Omental fat pad (tissue), 3 donors: ENCODE measurements at regions not wholly inside any gene's neighbourhood (a gene's known extent, or its start where the extent isn't known, plus 50 kb on each side); places are given as distances from the start of the nearest gene placed in this dataset.
A peak's percentile ranks its signal among the peaks of the same experiment; 100 is the strongest.

ENCODE experiments used
- ATAC-seq: fragments of 150-250 bp; one replicate; pipeline ENCODE4 v1.9.1; 2016; ENCODE audit warnings: mild to moderate bottlenecking, moderate library complexity; ENCODE audit not compliant: low FRiP score
- DNase-seq: peaks from one replicate; pipeline ENCODE4 v3.0.0-alpha.2; 2019; ENCODE audit warnings: low spot score
- TF ChIP-seq, protein P1 (sequence below), 3 donors: fragments of 450-650 bp; IDR thresholded peaks; one replicate each; pipeline ENCODE4 v1.5.1; 2016 to 2017; ENCODE audit warnings: antibody characterized with exemption in 3 of 3, mild to moderate bottlenecking in 3 of 3, moderate library complexity in 2 of 3

- no peak for DNase-seq
- TF ChIP-seq, protein P1, sequence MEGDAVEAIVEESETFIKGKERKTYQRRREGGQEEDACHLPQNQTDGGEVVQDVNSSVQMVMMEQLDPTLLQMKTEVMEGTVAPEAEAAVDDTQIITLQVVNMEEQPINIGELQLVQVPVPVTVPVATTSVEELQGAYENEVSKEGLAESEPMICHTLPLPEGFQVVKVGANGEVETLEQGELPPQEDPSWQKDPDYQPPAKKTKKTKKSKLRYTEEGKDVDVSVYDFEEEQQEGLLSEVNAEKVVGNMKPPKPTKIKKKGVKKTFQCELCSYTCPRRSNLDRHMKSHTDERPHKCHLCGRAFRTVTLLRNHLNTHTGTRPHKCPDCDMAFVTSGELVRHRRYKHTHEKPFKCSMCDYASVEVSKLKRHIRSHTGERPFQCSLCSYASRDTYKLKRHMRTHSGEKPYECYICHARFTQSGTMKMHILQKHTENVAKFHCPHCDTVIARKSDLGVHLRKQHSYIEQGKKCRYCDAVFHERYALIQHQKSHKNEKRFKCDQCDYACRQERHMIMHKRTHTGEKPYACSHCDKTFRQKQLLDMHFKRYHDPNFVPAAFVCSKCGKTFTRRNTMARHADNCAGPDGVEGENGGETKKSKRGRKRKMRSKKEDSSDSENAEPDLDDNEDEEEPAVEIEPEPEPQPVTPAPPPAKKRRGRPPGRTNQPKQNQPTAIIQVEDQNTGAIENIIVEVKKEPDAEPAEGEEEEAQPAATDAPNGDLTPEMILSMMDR (IDR thresholded peaks at IDR 0.05) = no peak
- ATAC-seq = peak; percentile 38
Observed at GRCh38 chr3:28575746-28576613, 227.4 kb upstream of the AZI2 start.

DNA sequence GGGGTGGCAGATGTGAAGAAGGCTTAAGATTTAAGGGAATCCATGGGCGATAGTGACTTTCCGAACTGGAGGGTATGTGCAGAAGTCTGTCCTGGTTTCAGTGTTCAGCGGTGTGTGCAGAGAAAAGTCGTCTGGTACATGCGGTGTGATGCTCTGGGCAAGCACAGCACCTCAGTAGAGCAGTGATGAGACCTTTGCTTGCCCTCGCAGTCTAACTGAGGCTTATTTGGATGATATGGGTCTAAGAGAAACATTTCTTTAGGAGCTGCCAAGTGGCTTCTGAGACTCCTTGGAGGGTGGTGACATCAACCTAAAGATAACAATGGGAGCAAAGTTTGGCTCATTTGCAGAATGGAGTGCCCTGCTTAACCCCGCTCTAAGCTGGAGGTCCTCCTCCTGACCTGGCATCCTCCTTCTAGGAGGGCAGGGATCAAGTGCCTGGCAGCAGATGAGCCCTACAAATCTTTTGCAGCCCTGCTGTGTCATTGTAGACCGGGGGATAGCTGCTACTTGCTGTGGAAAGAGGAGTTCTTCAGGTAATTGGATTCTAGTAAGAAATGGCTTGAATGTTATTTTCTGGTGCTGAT, 228.1 kb upstream of the AZI2 start:
- no peak for DNase-seq
- TF ChIP-seq, protein P1 (IDR thresholded peaks at IDR 0.05) = no peak
- no peak for ATAC-seq

DNA sequence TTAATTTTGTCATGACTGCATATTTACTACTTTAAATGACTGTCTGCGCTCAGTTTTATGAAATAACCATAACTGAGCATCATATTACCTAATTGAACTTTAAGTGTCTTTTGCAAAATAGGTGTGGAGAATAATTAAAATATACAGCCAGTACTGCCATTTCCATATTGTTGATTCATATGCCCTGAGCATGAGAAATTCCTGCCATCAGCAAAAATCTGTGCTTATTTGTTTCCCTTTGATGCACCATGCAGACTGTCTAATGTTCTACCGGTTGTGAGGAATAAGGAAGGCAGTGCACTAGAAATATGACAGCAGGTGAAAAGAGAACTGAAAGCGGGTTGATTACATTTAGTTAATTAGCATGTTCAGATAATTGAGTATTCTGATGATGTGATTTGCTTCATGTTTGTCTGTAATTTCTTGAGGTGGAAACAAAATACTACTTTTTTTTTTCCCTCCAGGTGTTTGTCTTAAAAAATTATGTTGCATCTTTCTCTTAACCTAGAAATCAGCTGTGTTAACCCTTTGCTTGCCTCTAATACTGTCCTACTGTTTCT, 229.4 kb upstream of the AZI2 start:
- TF ChIP-seq, protein P1 (IDR thresholded peaks at IDR 0.05) = no peak
- ATAC-seq = no peak
- no peak for DNase-seq

DNA sequence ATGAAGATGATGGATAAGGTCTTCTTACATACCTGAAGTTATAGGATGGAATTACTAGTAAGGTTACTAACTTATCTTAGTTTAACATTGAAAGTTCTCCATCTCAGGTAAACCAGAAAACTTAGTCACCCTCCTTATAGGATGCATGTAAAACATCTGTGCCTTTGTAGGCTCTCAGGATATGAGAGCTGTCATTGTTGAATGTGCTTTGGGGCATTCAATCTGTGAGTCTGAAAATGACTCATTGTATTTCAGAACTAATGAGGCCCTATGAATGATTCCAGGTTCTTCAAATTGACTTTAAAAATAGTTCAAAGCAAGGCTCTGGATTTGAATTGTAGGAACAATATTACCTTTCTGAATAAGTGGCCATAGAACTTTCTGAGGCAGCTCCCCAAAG, 237.7 kb upstream of the AZI2 start:
- ATAC-seq = no peak
- DNase-seq = no peak
- TF ChIP-seq, protein P1 (IDR thresholded peaks at IDR 0.05) = no peak

DNA sequence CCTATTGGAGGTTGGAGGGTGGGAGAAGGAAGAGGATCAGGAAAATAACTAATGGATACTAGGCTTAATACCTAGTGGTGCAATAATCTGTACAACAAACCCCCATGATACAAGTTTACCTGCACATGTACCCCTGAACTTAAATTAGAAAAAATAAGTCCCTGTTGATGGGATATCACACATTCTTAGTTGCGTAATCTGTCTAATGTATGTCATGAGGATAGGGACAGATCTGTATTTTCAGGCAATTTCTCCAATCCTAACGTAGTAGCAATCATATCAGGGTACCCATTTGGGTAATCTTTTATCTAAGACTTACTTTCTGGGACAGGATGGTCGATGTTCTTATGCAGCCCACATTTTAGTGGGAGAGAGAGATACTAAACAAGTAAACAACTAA, 239.1 kb upstream of the AZI2 start:
- TF ChIP-seq, protein P1 (IDR thresholded peaks at IDR 0.05) = no peak
- DNase-seq (no peak), ATAC-seq (no peak)

- DNase-seq = no peak
- TF ChIP-seq, protein P1 (IDR thresholded peaks at IDR 0.05) = no peak
- ATAC-seq = no peak
Observed at GRCh38 chr3:28590216-28590615, 241.6 kb upstream of the AZI2 start.
